ENCODE measurements at regions not wholly inside any gene's neighbourhood (a gene's known extent, or its start where the extent isn't known, plus 50 kb on each side); places are given as distances from the start of the nearest gene placed in this dataset.
"Not testable (repeated sequence)": the region's sequence is repeated elsewhere in the genome, so short reads cannot be mapped to it uniquely, and the experiment has no call there.

- TF ChIP-seq, protein P1, sequence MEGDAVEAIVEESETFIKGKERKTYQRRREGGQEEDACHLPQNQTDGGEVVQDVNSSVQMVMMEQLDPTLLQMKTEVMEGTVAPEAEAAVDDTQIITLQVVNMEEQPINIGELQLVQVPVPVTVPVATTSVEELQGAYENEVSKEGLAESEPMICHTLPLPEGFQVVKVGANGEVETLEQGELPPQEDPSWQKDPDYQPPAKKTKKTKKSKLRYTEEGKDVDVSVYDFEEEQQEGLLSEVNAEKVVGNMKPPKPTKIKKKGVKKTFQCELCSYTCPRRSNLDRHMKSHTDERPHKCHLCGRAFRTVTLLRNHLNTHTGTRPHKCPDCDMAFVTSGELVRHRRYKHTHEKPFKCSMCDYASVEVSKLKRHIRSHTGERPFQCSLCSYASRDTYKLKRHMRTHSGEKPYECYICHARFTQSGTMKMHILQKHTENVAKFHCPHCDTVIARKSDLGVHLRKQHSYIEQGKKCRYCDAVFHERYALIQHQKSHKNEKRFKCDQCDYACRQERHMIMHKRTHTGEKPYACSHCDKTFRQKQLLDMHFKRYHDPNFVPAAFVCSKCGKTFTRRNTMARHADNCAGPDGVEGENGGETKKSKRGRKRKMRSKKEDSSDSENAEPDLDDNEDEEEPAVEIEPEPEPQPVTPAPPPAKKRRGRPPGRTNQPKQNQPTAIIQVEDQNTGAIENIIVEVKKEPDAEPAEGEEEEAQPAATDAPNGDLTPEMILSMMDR (IDR thresholded peaks at IDR 0.05; ENCODE audit: low read depth, low read length), result no peak
- no peak for TF ChIP-seq EZH2phosphoT487 (IDR thresholded peaks at IDR 0.05; ENCODE audit: low read depth)
- Histone ChIP-seq H3K79me2 (ENCODE audit: low read length) (no peaks in the 10 kb centered on the region), H4K20me1 (ENCODE audit: insufficient read depth, low read length) (no peaks in the 10 kb centered on the region), H3K27ac (ENCODE audit: low read length) (no peak overlapping the region), H3K4me2 (ENCODE audit: low read length) (no peak overlapping the region), H3K9ac (ENCODE audit: low read length) (no peak overlapping the region), H3K36me3 (replicated peaks; ENCODE audit: low read depth, low read length) (no peaks in the 10 kb centered on the region), H2AFZ (ENCODE audit: low read depth, low read length) (no peak overlapping the region), H3K4me1 (ENCODE audit: low read length) (no peaks in the 10 kb centered on the region), H3K4me3 (ENCODE audit: low read length) (no peak overlapping the region), H3K27me3 (ENCODE audit: low read depth, low read length) (0 out of 2 replicates have a peak, but pooled peaks cover 13% of the 10 kb centered on the region), H3K9me3 (ENCODE audit: insufficient read depth, low read length) (no peaks in the 10 kb centered on the region)
Measured at GRCh38 chr9:115849679-115850412, 303.7 kb upstream of the PAPPA start.

- no peaks in the 10 kb centered on the region for H3K36me3 ChIP-seq (replicated peaks; ENCODE audit: low read depth, low read length)
- TF ChIP-seq, protein P1 (IDR thresholded peaks at IDR 0.05; ENCODE audit: low read depth, low read length), result no peak
- no peak for TF ChIP-seq EZH2phosphoT487 (IDR thresholded peaks at IDR 0.05; ENCODE audit: low read depth)
- H3K9ac ChIP-seq (ENCODE audit: low read length), result no peak overlapping the region
- H3K4me3 ChIP-seq (ENCODE audit: low read length), result no peak overlapping the region
- H2AFZ ChIP-seq (ENCODE audit: low read depth, low read length), result no peak overlapping the region
- H4K20me1 ChIP-seq (ENCODE audit: insufficient read depth, low read length), result no peaks in the 10 kb centered on the region
- H3K27me3 ChIP-seq (ENCODE audit: low read depth, low read length), result 0 out of 2 replicates have a peak, but pooled peaks cover 13% of the 10 kb centered on the region
- no peaks in the 10 kb centered on the region for H3K79me2 ChIP-seq (ENCODE audit: low read length)
- no peak overlapping the region for H3K4me2 ChIP-seq (ENCODE audit: low read length)
- no peaks in the 10 kb centered on the region for H3K4me1 ChIP-seq (ENCODE audit: low read length)
- H3K27ac ChIP-seq (ENCODE audit: low read length), result no peak overlapping the region
- H3K9me3 ChIP-seq (ENCODE audit: insufficient read depth, low read length), result no peaks in the 10 kb centered on the region
Measured at GRCh38 chr9:115850548-115851304, 302.9 kb upstream of the PAPPA start.

GRCh38 chr9:115855458-115856133 is 298.0 kb upstream of the PAPPA start:
- no peak overlapping the region for H3K9ac ChIP-seq (ENCODE audit: low read length)
- no peak overlapping the region for H3K4me3 ChIP-seq (ENCODE audit: low read length)
- no peaks in the 10 kb centered on the region for H3K79me2 ChIP-seq (ENCODE audit: low read length)
- H3K27ac ChIP-seq (ENCODE audit: low read length), result no peak overlapping the region
- no peak overlapping the region for H2AFZ ChIP-seq (ENCODE audit: low read depth, low read length)
- no peaks in the 10 kb centered on the region for H3K9me3 ChIP-seq (ENCODE audit: insufficient read depth, low read length)
- H3K27me3 ChIP-seq (ENCODE audit: low read depth, low read length), result no peaks in the 10 kb centered on the region
- H3K4me2 ChIP-seq (ENCODE audit: low read length), result no peak overlapping the region
- H3K36me3 ChIP-seq (replicated peaks; ENCODE audit: low read depth, low read length), result no peaks in the 10 kb centered on the region
- TF ChIP-seq, protein P1 (IDR thresholded peaks at IDR 0.05; ENCODE audit: low read depth, low read length), result no peak
- TF ChIP-seq EZH2phosphoT487 (IDR thresholded peaks at IDR 0.05; ENCODE audit: low read depth), result no peak
- H3K4me1 ChIP-seq (ENCODE audit: low read length), result no peaks in the 10 kb centered on the region
- no peaks in the 10 kb centered on the region for H4K20me1 ChIP-seq (ENCODE audit: insufficient read depth, low read length)

DNA sequence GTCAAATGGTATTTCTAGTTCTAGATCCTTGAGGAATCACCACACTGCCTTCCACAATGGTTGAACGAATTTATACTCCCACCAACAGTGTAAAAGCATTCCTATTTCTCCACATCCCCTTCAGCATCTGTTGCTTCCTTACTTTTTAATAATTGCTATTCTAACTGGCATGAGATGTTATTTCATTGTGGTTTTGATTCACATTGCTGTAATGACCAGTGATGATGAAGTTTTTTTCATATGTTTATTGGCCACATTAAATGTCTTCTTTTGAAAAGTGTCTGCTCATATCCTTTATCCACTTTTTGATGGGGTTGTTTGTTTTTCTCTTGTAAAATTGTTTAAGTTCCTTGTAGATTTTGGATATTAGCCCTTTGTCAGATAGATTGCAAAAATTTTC is 295.2 kb upstream of the PAPPA start:
- H3K9ac ChIP-seq (ENCODE audit: low read length); H2AFZ ChIP-seq (ENCODE audit: low read depth, low read length); H4K20me1 ChIP-seq (ENCODE audit: insufficient read depth, low read length); H3K4me1 ChIP-seq (ENCODE audit: low read length); H3K79me2 ChIP-seq (ENCODE audit: low read length); H3K9me3 ChIP-seq (ENCODE audit: insufficient read depth, low read length); H3K36me3 ChIP-seq (replicated peaks; ENCODE audit: low read depth, low read length); H3K27me3 ChIP-seq (ENCODE audit: low read depth, low read length); H3K4me3 ChIP-seq (ENCODE audit: low read length); H3K27ac ChIP-seq (ENCODE audit: low read length); H3K4me2 ChIP-seq (ENCODE audit: low read length): not testable (repeated sequence)

Data from OCI-LY3 (cell line).